ENCODE measurements at regions not wholly inside any gene's neighbourhood (a gene's known extent, or its start where the extent isn't known, plus 50 kb on each side); places are given as distances from the start of the nearest gene placed in this dataset.

DNA sequence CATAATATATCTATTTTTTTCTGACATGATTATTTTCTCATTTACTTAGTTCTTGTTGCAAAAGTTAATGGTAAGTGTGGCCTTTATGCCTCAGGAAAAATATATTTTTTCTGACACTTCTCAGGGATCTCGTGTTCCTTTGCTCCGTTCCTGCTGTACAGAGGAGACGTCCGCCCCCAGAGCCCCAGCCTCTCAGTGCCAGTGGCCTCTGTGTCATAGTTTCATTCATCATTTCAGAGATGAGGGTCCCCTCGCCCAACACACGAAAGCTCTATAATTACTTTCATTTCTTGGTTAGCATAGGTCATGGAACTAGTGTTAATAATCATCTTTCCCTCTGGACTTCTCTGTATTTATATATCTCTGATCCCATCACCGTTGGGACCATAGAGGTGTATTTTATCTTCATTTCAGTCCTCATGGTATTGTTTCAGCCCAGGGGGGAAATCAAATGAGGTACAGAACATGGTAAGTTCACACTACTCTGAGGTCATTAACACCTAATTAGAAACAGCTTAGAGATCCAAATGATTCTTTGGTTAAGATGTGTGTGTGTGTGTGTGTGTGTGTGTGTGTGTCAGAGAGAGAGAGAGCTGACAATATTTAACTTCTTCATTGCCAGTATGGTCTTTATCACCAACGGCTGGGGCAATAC is 631.1 kb upstream of the TENM3 start:
- no peak for DNase-seq
- H3K4me3 ChIP-seq: no peak overlapping the region
- H3K27me3 ChIP-seq: no peaks in the 10 kb centered on the region
- no peaks in the 10 kb centered on the region for H3K9me3 ChIP-seq
- H3K36me3 ChIP-seq: no peaks in the 10 kb centered on the region

DNA sequence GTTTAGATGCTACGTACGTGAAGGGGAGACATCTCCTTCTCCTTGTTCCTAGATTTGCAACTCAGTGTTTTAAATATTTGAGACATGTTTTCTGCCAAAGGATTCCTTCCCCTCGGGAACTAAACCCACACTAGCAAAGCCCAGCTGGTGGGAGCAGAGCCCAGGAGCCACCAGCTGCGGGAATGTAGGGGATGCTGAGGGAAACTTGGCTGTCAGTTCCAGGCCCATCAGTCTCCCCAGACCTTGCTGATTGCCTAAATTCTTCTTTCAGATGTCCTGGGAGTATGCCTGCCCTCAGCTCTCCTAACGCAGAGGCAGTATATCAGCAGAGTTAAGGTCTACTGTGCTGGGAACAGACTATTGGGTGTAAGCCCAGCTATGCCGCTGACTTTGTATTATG is 630.0 kb upstream of the TENM3 start:
- Histone ChIP-seq H3K27me3 (no peaks in the 10 kb centered on the region), H3K4me3 (no peak overlapping the region), H3K9me3 (no peaks in the 10 kb centered on the region), H3K36me3 (no peaks in the 10 kb centered on the region)
- no peak for DNase-seq

- DNase-seq: no peak
- Histone ChIP-seq H3K36me3 (no peaks in the 10 kb centered on the region), H3K4me3 (no peak overlapping the region), H3K27me3 (no peaks in the 10 kb centered on the region), H3K9me3 (no peaks in the 10 kb centered on the region)
Measured at GRCh38 chr4:181618038-181618618, 625.1 kb upstream of the TENM3 start.

DNA sequence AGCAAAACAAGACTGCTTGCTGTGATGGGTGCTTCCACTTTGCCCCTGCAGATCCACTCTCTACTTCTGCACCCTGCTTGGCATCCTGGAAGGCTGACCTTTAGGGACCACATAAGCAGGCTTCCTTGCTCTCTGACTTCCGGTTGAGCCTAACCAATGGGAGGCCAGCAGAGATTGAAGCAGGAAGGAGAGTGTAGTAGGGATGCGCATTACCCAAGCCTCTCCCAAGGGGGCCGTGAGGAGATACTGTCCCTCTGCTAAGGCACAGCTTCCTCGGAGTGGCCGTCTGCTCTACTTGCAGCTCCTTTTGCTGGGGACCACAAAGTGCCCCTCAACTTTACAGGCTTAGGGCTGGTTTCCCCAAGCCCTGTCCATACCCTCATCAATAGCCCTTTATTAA is 624.3 kb upstream of the TENM3 start:
- H3K36me3 ChIP-seq: no peaks in the 10 kb centered on the region
- H3K4me3 ChIP-seq: no peak overlapping the region
- no peaks in the 10 kb centered on the region for H3K27me3 ChIP-seq
- DNase-seq: no peak
- H3K9me3 ChIP-seq: no peaks in the 10 kb centered on the region

GRCh38 chr4:181619651-181620050 is 623.6 kb upstream of the TENM3 start:
- Histone ChIP-seq H3K36me3 (no peaks in the 10 kb centered on the region), H3K4me3 (no peak overlapping the region), H3K9me3 (no peaks in the 10 kb centered on the region), H3K27me3 (no peaks in the 10 kb centered on the region)
- no peak for DNase-seq

GRCh38 chr4:181637186-181638105 is 605.8 kb upstream of the TENM3 start:
- Histone ChIP-seq H3K9me3 (no peaks in the 10 kb centered on the region), H3K27me3 (no peaks in the 10 kb centered on the region), H3K4me3 (no peak overlapping the region), H3K36me3 (no peaks in the 10 kb centered on the region)
- no peak for DNase-seq

DNA sequence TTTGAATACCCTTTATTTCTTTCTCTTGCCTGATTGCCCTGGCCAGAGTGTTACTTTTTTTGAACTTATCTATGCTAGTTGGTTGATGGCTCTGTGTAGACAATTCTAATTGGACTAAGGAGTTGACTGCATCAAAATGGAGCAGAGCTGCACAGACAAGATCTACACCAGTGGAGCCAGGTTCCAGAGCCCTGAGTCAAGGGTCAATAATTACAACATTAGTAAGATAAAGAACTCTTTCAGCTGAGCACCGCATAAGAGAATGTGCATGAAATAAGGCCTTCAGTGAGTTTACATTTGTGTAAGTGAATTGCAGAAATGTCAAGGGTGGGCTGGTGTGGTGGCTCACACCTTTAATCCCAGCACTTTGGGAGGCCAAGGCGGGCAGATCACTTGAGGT is 599.7 kb upstream of the TENM3 start:
- H3K9me3 ChIP-seq: no peaks in the 10 kb centered on the region
- H3K36me3 ChIP-seq: no peaks in the 10 kb centered on the region
- H3K4me3 ChIP-seq: no peak overlapping the region
- no peak for DNase-seq
- no peaks in the 10 kb centered on the region for H3K27me3 ChIP-seq

GRCh38 chr4:181645489-181645888 is 597.7 kb upstream of the TENM3 start:
- Histone ChIP-seq H3K4me3 (no peak overlapping the region), H3K36me3 (no peaks in the 10 kb centered on the region), H3K27me3 (no peaks in the 10 kb centered on the region), H3K9me3 (no peaks in the 10 kb centered on the region)
- no peak for DNase-seq

DNA sequence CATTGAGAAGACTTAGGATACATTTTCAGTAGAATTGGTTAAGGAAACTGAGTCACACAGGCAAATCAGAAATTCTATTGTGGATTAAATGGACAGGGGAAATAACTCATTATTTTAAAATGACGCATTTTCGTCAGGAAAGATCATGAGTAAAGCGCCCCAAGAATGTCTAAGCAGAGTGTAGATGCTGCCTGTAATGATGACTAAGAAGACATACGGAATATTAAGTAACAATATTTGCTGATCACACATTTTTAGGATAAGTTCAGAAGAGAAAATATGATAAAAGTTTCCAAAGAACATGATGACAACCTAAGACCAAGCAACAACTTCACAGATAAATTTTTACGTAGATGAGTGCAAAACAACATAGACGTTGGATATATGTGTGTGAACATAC is 596.3 kb upstream of the TENM3 start:
- no peak for DNase-seq
- H3K27me3 ChIP-seq: no peaks in the 10 kb centered on the region
- H3K36me3 ChIP-seq: no peaks in the 10 kb centered on the region
- H3K4me3 ChIP-seq: no peak overlapping the region
- no peaks in the 10 kb centered on the region for H3K9me3 ChIP-seq

GRCh38 chr4:181647396-181648147 is 595.6 kb upstream of the TENM3 start:
- Histone ChIP-seq H3K27me3 (no peaks in the 10 kb centered on the region), H3K4me3 (peak overlapping the region; percentile 11; the same call in 1 of the 2 replicates), H3K36me3 (no peaks in the 10 kb centered on the region), H3K9me3 (no peaks in the 10 kb centered on the region)
- DNase-seq: no peak

GRCh38 chr4:181650033-181650825 is 593.0 kb upstream of the TENM3 start:
- H3K9me3 ChIP-seq: no peaks in the 10 kb centered on the region
- no peak for DNase-seq
- H3K36me3 ChIP-seq: no peaks in the 10 kb centered on the region
- H3K27me3 ChIP-seq: no peaks in the 10 kb centered on the region
- H3K4me3 ChIP-seq: no peak overlapping the region

DNA sequence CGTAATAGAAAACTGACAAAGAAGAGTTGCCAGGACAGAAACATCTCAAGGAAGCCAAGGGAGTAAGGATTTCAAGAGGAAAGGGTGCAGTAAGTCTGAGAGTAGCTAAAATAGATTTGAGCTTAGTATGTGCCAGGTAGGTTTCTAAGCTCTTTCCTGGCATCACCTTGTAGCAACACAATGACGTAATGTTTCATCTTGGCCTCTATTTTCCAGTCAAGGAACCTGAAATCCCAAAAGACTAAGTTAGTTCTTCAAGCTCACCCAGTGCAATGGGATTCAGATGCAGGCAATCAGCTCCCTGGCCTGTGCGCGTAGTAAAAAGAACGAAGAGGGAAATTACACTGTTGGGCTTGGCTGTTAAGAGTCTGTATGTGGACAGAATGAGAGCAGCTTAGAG is 586.5 kb upstream of the TENM3 start:
- Histone ChIP-seq H3K4me3 (no peak overlapping the region), H3K36me3 (no peaks in the 10 kb centered on the region), H3K27me3 (no peaks in the 10 kb centered on the region), H3K9me3 (no peaks in the 10 kb centered on the region)
- no peak for DNase-seq

GRCh38 chr4:181659202-181659601 is 584.0 kb upstream of the TENM3 start:
- Histone ChIP-seq H3K27me3 (no peaks in the 10 kb centered on the region), H3K4me3 (no peak overlapping the region), H3K36me3 (no peaks in the 10 kb centered on the region), H3K9me3 (no peaks in the 10 kb centered on the region)
- no peak for DNase-seq

- no peaks in the 10 kb centered on the region for H3K9me3 ChIP-seq
- no peaks in the 10 kb centered on the region for H3K27me3 ChIP-seq
- no peak overlapping the region for H3K4me3 ChIP-seq
- no peak for DNase-seq
- no peaks in the 10 kb centered on the region for H3K36me3 ChIP-seq
Measured at GRCh38 chr4:181659876-181660275, 583.3 kb upstream of the TENM3 start.

GRCh38 chr4:181661090-181661489 is 582.1 kb upstream of the TENM3 start:
- H3K9me3 ChIP-seq: no peaks in the 10 kb centered on the region
- H3K4me3 ChIP-seq: no peak overlapping the region
- no peak for DNase-seq
- no peaks in the 10 kb centered on the region for H3K27me3 ChIP-seq
- no peaks in the 10 kb centered on the region for H3K36me3 ChIP-seq

DNA sequence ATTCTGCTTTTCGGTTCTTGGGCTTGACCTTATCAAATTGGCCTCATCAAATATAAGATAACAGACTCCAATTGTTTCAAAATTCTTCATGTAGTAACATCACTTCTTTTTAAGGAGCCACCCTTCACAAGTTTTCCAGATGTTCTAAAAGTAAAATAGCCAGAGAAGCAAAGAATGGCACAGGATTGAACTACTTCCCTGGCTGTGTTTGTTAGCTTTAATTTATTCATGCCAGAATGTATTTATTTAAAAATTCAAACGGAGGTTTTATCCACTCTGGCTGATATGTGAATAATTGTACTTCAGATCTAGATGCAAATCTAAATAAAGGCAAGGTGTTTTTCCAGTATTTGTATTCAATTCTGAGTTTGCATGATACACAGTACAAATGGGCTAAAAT is 581.3 kb upstream of the TENM3 start:
- Histone ChIP-seq H3K36me3 (no peaks in the 10 kb centered on the region), H3K9me3 (no peaks in the 10 kb centered on the region), H3K27me3 (no peaks in the 10 kb centered on the region), H3K4me3 (no peak overlapping the region)
- DNase-seq: no peak

All from MG63 (cell line).